Adrenal gland (tissue), 5 donors: ENCODE measurements at regions not wholly inside any gene's neighbourhood (a gene's known extent, or its start where the extent isn't known, plus 50 kb on each side); places are given as distances from the start of the nearest gene placed in this dataset.

Experiments used
- POLR2A ChIP-seq, 2 donors: fragments of 450-650 bp; IDR thresholded peaks; one replicate each; pipeline ENCODE4 v1.6.1; 2017; ENCODE audit warnings: antibody characterized with exemption in 2 of 2, mild to moderate bottlenecking in 2 of 2, moderate library complexity in 1 of 2
- TF ChIP-seq, protein P1 (sequence below), 6 experiments: fragments of 450-650 bp in 4 of 6; fragments of 200-600 bp in 2 of 6; sonication (generic) in 1 of 6; IDR thresholded peaks; 1 replicate in 5 of 6; 2 replicates in 1 of 6; pipeline versions ENCODE4 v1.5.1 to v1.8.0; 2016 to 2021; ENCODE audit warnings: antibody characterized with exemption in 6 of 6, mild to moderate bottlenecking in 2 of 6, moderate library complexity in 1 of 6
- donor health status: DM: no; HTN: no; CAD: no.

- no peak for TF ChIP-seq POLR2A (IDR thresholded peaks at IDR 0.05)
- TF ChIP-seq, protein P1, sequence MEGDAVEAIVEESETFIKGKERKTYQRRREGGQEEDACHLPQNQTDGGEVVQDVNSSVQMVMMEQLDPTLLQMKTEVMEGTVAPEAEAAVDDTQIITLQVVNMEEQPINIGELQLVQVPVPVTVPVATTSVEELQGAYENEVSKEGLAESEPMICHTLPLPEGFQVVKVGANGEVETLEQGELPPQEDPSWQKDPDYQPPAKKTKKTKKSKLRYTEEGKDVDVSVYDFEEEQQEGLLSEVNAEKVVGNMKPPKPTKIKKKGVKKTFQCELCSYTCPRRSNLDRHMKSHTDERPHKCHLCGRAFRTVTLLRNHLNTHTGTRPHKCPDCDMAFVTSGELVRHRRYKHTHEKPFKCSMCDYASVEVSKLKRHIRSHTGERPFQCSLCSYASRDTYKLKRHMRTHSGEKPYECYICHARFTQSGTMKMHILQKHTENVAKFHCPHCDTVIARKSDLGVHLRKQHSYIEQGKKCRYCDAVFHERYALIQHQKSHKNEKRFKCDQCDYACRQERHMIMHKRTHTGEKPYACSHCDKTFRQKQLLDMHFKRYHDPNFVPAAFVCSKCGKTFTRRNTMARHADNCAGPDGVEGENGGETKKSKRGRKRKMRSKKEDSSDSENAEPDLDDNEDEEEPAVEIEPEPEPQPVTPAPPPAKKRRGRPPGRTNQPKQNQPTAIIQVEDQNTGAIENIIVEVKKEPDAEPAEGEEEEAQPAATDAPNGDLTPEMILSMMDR (IDR thresholded peaks at IDR 0.05) = no peak
Observed at GRCh38 chr2:150003544-150003943, 416.0 kb upstream of the MMADHC start.
